GM21717 (cell line): ENCODE measurements at regions not wholly inside any gene's neighbourhood (a gene's known extent, or its start where the extent isn't known, plus 50 kb on each side); places are given as distances from the start of the nearest gene placed in this dataset.
A peak's percentile ranks its signal among the peaks of the same experiment; 100 is the strongest.

Experiments
- ATAC-seq: cut with Tn5 transposase; IDR thresholded peaks from one replicate; pipeline ENCODE4 v1.9.1; 2021; ENCODE audit warnings: mild to moderate bottlenecking, moderate library complexity; ENCODE audit not compliant: unreplicated experiment

DNA sequence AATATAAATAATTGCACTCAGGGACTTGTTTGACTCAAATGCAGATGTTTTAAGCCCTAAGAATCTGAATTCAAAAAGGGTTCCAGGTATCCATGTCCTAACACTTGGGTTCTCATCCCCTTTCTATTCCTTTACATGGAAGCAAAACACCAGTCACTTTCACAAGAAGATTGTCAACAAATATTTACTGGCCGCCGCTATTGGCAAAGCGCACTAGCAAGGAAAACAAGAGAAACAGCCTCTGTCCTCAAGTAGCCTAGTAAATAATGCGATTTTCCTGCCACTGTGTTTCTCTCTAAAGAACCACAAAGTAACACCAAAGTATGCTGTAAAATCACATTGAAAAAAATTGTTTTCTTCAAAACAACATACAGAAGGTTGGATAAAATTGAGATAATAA, 66.7 kb upstream of the EZH2 start:
- no peak for ATAC-seq

DNA sequence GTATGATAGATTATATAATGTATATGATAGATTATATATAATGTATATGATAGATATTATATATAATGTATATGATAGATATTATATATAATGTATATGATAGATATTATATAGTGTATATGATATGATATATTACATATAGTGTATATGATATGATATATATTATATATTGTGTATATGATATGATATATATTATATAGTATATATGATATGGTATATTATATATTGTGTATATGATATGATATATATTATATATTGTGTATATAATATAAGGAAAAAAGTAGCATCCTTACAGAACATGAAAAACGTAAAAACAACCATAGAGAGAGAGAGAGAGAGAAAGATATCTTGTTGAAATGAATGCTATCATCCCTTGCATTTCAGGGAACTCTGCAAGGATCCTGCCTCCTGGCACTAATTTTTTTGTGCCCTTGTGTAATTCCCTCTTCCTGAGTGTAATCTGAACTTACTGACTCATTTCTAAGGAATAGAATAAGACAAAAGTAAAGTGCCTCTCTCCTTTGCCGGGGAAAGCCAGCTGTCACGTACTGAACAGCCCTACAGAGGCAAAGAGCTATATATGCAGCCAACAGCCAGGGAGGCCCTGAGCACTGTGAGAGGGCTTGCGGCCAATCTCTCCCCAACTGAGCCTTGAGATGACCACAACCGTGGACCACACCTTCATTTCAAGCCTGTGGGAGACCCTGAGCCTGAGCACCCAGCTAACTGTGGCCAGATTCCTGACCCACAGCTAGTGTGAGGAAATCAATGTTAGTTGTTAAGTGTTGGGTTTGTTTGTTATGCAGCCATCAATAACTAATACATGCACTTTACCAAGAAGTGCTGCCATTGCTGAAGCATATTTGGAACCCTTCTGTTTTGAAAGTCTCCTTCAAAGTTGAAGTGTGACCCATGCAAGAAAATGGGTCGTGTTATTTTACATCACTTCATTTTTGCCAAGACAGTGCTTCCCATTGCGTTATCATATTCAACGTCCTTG, 61.1 kb upstream of the EZH2 start:
- no peak for ATAC-seq

- no peak for ATAC-seq
These were observed 57.6 kb upstream of the EZH2 start for GRCh38 chr7:148941598-148942275.

DNA sequence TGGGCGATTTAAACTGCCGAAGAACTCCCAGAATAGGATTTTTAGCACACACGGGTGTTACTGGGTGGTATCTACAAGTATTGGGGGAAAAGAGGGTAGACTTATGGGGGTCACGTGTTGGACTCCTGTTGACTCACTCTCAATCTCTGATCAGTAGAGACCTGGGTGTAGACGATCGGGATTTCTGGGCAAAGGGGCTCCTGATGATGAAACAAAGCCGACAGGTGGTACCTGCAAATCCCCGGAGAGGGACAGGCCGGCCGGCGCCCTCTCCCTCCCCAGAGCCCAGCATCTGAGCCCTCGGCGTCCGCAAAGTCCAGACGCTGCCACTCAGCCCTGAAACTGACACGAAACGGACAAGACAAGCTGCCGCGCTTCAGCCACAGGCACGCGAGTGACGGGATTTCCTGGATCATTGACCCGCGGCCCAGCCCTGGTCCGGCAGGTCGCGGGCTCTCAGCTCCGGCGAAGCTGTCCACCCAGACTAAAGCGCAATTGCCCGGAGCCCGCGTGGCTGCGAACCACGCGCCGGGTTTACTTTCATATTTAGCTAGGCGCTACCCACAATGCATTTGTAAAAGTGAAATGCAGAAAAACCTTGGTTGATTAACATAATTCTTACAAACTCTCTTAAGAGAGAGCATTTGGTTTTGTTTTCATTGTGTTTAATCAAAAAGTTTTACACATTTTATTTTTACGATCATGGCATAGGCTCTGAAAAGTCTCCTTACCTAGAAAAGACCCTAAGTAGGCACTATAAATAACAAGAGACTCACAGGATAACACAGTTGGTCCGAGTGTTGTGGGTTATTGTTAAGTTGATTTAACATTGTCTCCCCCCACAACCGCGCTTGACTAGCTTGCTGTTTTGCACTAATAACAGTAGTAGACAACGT, 56.9 kb upstream of the EZH2 start:
- ATAC-seq = peak; percentile 71

GRCh38 chr7:148939128-148939755, 55.2 kb upstream of the EZH2 start:
- peak; percentile 49 for ATAC-seq

DNA sequence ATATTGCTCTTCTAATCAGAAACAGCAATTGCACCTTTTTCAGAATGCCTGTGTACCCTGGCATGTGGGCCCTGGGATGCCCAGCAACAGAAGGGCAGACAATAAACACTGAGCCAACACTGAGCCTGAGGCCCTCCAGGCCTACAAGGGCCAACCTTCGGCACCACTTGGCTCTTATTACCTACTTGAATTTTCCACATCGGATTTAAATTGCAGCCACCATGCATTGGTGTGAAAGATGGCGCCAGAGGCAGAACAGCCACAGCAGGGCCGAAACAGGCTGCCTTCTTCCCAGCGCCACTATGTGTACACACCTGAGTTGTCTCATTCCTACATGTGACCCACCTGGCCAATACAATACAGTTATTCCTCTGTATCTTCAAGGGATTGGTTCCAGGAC, 51.4 kb upstream of the EZH2 start:
- ATAC-seq = no peak
